Renal cortex interstitium (tissue), 11 donors: ENCODE measurements at regions not wholly inside any gene's neighbourhood (a gene's known extent, or its start where the extent isn't known, plus 50 kb on each side); places are given as distances from the start of the nearest gene placed in this dataset.
A peak's percentile ranks its signal among the peaks of the same experiment; 100 is the strongest.
"Not testable (repeated sequence)": the region's sequence is repeated elsewhere in the genome, so short reads cannot be mapped to it uniquely, and the experiment has no call there.

Experiments
- DNase-seq, 11 donors: peaks; one replicate each; pipeline ENCODE4 v3.0.0-alpha.2; 2013; ENCODE audit warnings: low read depth in 9 of 11, low spot score in 4 of 11; ENCODE audit errors: extremely low read depth in 1 of 11

- no peak for DNase-seq
Observed at GRCh38 chr13:50732712-50733111, 110.8 kb downstream of the DLEU7 start.

- DNase-seq, result no peak
Observed at GRCh38 chr13:50733392-50733791, 110.1 kb downstream of the DLEU7 start.

- no peak for DNase-seq
Observed at GRCh38 chr13:50735071-50735470, 108.4 kb downstream of the DLEU7 start.

- no peak for DNase-seq
Observed at GRCh38 chr13:50740052-50740741, 103.3 kb downstream of the DLEU7 start.

GRCh38 chr13:50742353-50742752 is 101.1 kb downstream of the DLEU7 start:
- no peak for DNase-seq

GRCh38 chr13:50742968-50743367 is 100.5 kb downstream of the DLEU7 start:
- DNase-seq, result no peak

- no peak for DNase-seq
Observed at GRCh38 chr13:50744116-50744660, 99.3 kb downstream of the DLEU7 start.

- DNase-seq, result no peak
Observed at GRCh38 chr13:50745542-50746115, 97.9 kb downstream of the DLEU7 start.

GRCh38 chr13:50747737-50748350 is 95.6 kb downstream of the DLEU7 start:
- DNase-seq, result no peak

GRCh38 chr13:50753221-50753620 is 90.3 kb downstream of the DLEU7 start:
- DNase-seq, result not testable (repeated sequence)

- DNase-seq, result not testable (repeated sequence)
Observed at GRCh38 chr13:50755862-50756685, 87.4 kb downstream of the DLEU7 start.

- no peak for DNase-seq
Observed at GRCh38 chr13:50757008-50757407, 86.5 kb downstream of the DLEU7 start.

- DNase-seq, result no peak
Observed at GRCh38 chr13:50758796-50759195, 84.7 kb downstream of the DLEU7 start.

- DNase-seq, result no peak
Observed at GRCh38 chr13:50760751-50761150, 82.7 kb downstream of the DLEU7 start.

- no peak for DNase-seq
Observed at GRCh38 chr13:50761406-50761805, 82.1 kb downstream of the DLEU7 start.

- DNase-seq, result no peak
Observed at GRCh38 chr13:50762969-50763567, 80.4 kb downstream of the DLEU7 start.

- peak in 4 of 11 donors; percentile 20 to 34 (median 26) for DNase-seq
Observed at GRCh38 chr13:50766013-50766412, 77.5 kb downstream of the DLEU7 start.

GRCh38 chr13:50766695-50767094 is 76.8 kb downstream of the DLEU7 start:
- no peak for DNase-seq

- DNase-seq, result not testable (repeated sequence)
Observed at GRCh38 chr13:50772881-50773280, 70.6 kb downstream of the DLEU7 start.
